ENCODE measurements at regions not wholly inside any gene's neighbourhood (a gene's known extent, or its start where the extent isn't known, plus 50 kb on each side); places are given as distances from the start of the nearest gene placed in this dataset.

- CTCF ChIA-PET: no interaction called here
- H3K4me3 ChIP-seq (ENCODE audit: insufficient read depth, low read depth, low read length): no peak overlapping the region
- no peak overlapping the region for H2BK5ac ChIP-seq (ENCODE audit: low read depth, low read length, poor library complexity, severe bottlenecking)
- H3K14ac ChIP-seq (replicated peaks; ENCODE audit: low read depth, low read length): no peak overlapping the region
- H4K20me1 ChIP-seq (ENCODE audit: insufficient read depth, low read length): no peaks in the 10 kb centered on the region
- peaks cover 5% of the 10 kb centered on the region; the same call in 1 of the 2 replicates for H3K9me3 ChIP-seq (ENCODE audit: control insufficient read depth, insufficient read depth, low read length)
- H2AFZ ChIP-seq (replicated peaks; ENCODE audit: low read length, poor library complexity): no peak overlapping the region
- in situ Hi-C loops (cut with MboI; ENCODE audit: low sequenced_read_pairs) (no loop called here), intact Hi-C loops (cut with micrococcal nuclease) (no loop called here), dilution Hi-C loops (cut with HindIII; ENCODE audit: low sequenced_read_pairs, unreplicated experiment) (no loop called here)
- no peak overlapping the region for H4K91ac ChIP-seq (ENCODE audit: insufficient read depth, low read depth, low read length)
- H3K23ac ChIP-seq (ENCODE audit: low read depth, low read length): no peak overlapping the region
- H4K5ac ChIP-seq (ENCODE audit: low read depth, low read length): no peak overlapping the region
- no peak overlapping the region for H3K56ac ChIP-seq (ENCODE audit: extremely low read depth, insufficient read depth, low read length)
- H2AK5ac ChIP-seq (ENCODE audit: low read depth, low read length): no peak overlapping the region
- no peak overlapping the region for H2BK15ac ChIP-seq (ENCODE audit: low read depth, low read length)
- POLR2A ChIA-PET (ENCODE audit: unreplicated experiment): no interaction called here
- no peak overlapping the region for H3K18ac ChIP-seq (ENCODE audit: low read depth, low read length)
- H2AK9ac ChIP-seq (replicated peaks; ENCODE audit: low read depth, low read length, poor library complexity): no peak overlapping the region
- no TSS peak for BruUV-seq (replicated peaks)
- no peaks in the 10 kb centered on the region for H3K79me1 ChIP-seq (ENCODE audit: low read depth in 1 of 2, low read length in 2 of 2)
- H2BK120ac ChIP-seq (ENCODE audit: low read depth, low read length): no peak overlapping the region
- H3K36me3 ChIP-seq (ENCODE audit: control insufficient read depth, insufficient read depth, low read length): no peaks in the 10 kb centered on the region
- ATAC-seq (ENCODE audit: low read depth) (no peak), DNase-seq (no peak)
- H2BK20ac ChIP-seq (ENCODE audit: low read depth, low read length): no peak overlapping the region
- no peaks in the 10 kb centered on the region for H3K9me1 ChIP-seq (ENCODE audit: insufficient read depth, low read length)
- H3K4ac ChIP-seq (ENCODE audit: low read depth, low read length): no peak overlapping the region
- no peak for TF ChIP-seq SMC3 (IDR thresholded peaks at IDR 0.05; ENCODE audit: low read depth, low read length)
- H3K27me3 ChIP-seq (ENCODE audit: control insufficient read depth, insufficient read depth, low read length): no peaks in the 10 kb centered on the region
- no peak overlapping the region for H3K4me2 ChIP-seq (ENCODE audit: low read depth, low read length)
- H3K27ac ChIP-seq (ENCODE audit: insufficient read depth, low read length): no peak overlapping the region
- no peaks in the 10 kb centered on the region for H3K4me1 ChIP-seq (ENCODE audit: control insufficient read depth, insufficient read depth, low read length)
- H4K8ac ChIP-seq (ENCODE audit: low read depth in 2 of 2, low read length in 2 of 2): no peak overlapping the region
- H3K9ac ChIP-seq (ENCODE audit: low read depth, low read length): no peak overlapping the region
Measured at GRCh38 chr4:115871596-115871995, 758.2 kb upstream of the NDST4 start.

Measured in IMR-90 (cell line).